ENCODE measurements at regions not wholly inside any gene's neighbourhood (a gene's known extent, or its start where the extent isn't known, plus 50 kb on each side); places are given as distances from the start of the nearest gene placed in this dataset.

DNA sequence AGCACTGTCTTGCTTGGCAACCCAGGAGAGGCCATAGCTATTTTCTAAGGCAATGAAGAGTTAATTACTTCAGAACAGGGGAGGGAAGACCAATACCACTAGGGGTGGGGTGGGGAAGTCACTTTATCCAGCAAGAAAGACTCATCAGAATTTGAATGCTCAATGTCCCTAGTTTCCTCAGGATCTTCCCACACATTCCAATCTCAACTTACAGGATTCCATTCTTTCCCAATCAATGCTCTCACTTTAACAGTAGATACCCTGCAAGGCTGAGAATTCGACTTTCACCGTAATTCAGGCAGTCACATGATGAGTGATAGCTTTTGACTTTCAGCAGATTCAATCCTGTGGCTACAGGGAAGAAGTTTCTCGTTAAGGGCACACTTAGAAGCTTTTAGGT is 526.6 kb upstream of the SEL1L start:
- H3K4me3 ChIP-seq (ENCODE audit: low read depth, poor library complexity, severe bottlenecking): no peak overlapping the region
- intact Hi-C loops (cut with DNase I; ENCODE audit: low total_unique reads): no loop called here
- no peak for TF ChIP-seq POLR2A (IDR thresholded peaks at IDR 0.05)
- TF ChIP-seq, protein P1, sequence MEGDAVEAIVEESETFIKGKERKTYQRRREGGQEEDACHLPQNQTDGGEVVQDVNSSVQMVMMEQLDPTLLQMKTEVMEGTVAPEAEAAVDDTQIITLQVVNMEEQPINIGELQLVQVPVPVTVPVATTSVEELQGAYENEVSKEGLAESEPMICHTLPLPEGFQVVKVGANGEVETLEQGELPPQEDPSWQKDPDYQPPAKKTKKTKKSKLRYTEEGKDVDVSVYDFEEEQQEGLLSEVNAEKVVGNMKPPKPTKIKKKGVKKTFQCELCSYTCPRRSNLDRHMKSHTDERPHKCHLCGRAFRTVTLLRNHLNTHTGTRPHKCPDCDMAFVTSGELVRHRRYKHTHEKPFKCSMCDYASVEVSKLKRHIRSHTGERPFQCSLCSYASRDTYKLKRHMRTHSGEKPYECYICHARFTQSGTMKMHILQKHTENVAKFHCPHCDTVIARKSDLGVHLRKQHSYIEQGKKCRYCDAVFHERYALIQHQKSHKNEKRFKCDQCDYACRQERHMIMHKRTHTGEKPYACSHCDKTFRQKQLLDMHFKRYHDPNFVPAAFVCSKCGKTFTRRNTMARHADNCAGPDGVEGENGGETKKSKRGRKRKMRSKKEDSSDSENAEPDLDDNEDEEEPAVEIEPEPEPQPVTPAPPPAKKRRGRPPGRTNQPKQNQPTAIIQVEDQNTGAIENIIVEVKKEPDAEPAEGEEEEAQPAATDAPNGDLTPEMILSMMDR (IDR thresholded peaks at IDR 0.05): no peak
- DNase-seq (ENCODE audit: low spot score in 2 of 2): no peak
- WGBS, 2 donors: 48 to 71% methylated on average over 3 of the region's 3 CpGs

DNA sequence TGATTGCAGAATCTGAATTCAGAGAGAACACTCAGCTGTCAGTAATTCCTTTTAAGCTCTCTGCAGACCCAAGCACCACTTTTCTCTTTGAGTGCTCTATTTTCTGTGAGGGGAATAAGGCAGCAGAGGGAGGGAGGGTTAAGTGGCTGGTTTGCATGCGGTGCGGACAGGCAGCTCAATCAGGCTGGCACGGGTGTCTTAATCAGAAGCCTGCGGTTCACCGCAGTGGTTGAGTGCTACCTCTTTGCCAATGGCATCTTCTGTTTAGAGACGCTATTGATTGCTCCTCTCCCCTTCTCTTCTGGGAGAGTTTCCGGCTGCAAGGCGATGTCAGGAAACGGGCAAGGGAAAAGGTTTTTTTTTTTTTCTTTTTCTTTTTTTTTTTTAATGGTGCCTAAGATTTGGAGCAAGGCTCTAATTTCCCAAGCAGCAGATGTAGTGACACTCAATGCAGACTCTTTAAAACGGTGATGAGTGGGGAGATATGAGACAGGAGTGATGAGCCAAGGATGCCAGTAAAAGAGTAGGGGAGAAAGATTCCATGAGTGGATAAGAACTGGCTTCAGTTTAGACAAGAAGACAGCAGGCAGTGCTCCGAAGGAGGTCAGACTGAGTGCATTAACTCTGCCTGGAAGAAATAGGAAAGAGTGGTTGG is 533.7 kb upstream of the SEL1L start:
- intact Hi-C loops (cut with DNase I; ENCODE audit: low total_unique reads): no loop called here
- WGBS, 2 donors: 70 to 71% methylated on average over 11 of the region's 11 CpGs
- TF ChIP-seq, protein P1 (IDR thresholded peaks at IDR 0.05): no peak
- no peak for TF ChIP-seq POLR2A (IDR thresholded peaks at IDR 0.05)
- no peak overlapping the region for H3K4me3 ChIP-seq (ENCODE audit: low read depth, poor library complexity, severe bottlenecking)
- DNase-seq (ENCODE audit: low spot score in 2 of 2): no peak

DNA sequence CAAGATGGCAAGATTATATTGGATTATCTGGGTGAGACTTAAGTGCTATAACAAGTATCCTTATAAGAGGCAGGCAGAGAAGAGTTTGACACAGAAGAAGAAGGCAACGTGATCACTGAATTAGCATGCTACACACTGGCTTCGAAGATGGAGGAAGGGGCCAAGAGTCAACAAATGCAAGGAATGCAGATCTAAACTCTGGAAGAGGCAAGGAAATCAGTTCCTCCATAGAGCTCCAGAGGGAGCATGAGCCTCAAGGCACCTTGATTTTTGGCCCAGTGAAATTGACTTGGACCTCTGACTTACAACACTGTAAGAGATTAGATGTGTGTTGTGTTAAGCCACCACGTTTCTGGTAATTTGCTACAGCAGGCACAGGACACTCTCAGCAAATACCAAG is 536.4 kb upstream of the SEL1L start:
- DNase-seq (ENCODE audit: low spot score in 2 of 2): no peak
- WGBS, 2 donors: 70 to 78% methylated on average over 3 of the region's 3 CpGs
- H3K4me3 ChIP-seq (ENCODE audit: low read depth, poor library complexity, severe bottlenecking): no peak overlapping the region
- no peak for TF ChIP-seq POLR2A (IDR thresholded peaks at IDR 0.05)
- TF ChIP-seq, protein P1 (IDR thresholded peaks at IDR 0.05): no peak
- intact Hi-C loops (cut with DNase I; ENCODE audit: low total_unique reads): no loop called here

DNA sequence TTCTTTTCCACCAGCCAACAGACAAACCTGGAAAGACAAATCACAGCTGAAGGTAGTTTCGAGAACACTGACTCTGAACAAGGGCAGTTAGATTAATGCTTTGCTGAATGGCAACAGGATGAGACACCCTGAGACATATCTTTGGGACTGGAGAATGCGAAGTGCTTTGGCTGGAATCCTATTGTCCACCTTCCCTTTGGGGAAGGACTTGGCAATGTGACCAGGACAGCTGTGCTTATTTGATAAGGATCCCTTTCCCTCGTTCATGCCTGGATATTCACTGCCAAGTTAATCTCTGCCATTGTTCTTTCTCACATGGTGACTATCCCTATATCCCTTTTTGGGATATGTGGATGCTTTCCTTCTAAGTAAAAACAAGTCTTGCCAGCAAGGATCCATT is 537.1 kb upstream of the SEL1L start:
- 53 to 56% methylated on average over 3 of the region's 3 CpGs for WGBS, 2 donors
- no peak overlapping the region for H3K4me3 ChIP-seq (ENCODE audit: low read depth, poor library complexity, severe bottlenecking)
- TF ChIP-seq POLR2A (IDR thresholded peaks at IDR 0.05): no peak
- TF ChIP-seq, protein P1 (IDR thresholded peaks at IDR 0.05): no peak
- intact Hi-C loops (cut with DNase I; ENCODE audit: low total_unique reads): no loop called here
- no peak for DNase-seq (ENCODE audit: low spot score in 2 of 2)

DNA sequence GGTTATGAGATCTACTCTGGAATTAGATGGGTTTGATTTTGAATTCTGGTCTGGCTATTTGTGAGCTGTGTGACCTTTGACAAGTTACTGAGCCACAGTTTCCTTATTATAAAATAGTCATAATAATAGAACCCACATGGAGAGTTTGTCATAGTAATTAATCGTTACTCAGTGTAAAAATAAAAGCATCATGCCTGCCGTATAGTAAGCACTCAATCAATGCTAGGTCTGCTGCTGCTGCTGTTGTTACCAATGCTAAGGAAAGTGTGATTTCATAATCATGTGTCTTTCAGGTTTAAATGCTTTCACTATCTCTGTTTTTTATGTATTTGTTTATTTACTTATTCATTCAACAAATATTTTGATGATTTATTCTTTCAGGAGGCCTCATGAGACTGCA is 539.9 kb upstream of the SEL1L start:
- DNase-seq (ENCODE audit: low spot score in 2 of 2): no peak
- TF ChIP-seq, protein P1 (IDR thresholded peaks at IDR 0.05): no peak
- TF ChIP-seq POLR2A (IDR thresholded peaks at IDR 0.05): no peak
- intact Hi-C loops (cut with DNase I; ENCODE audit: low total_unique reads): no loop called here
- H3K4me3 ChIP-seq (ENCODE audit: low read depth, poor library complexity, severe bottlenecking): no peak overlapping the region
- 67 to 71% methylated on average over 2 of the region's 2 CpGs for WGBS, 2 donors

DNA sequence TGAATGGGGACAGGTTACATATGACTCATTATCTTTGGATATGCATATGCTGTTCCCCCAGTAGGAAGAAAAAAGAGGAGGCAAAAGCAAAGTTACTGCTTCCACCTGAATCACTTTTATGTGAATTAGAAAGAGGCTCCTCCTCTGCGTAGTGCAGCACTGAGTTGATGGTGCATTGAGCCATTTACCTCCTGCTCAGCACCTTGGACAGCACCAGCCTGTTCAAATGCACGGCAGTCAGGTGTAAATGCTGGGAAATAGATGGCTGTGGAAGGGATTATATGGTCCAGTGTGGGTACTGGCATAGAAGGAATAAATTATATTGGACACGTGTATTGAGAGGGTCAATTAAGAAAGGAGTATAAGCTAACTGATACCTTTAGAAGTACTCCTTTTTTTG is 541.9 kb upstream of the SEL1L start:
- intact Hi-C loops (cut with DNase I; ENCODE audit: low total_unique reads): no loop called here
- no peak overlapping the region for H3K4me3 ChIP-seq (ENCODE audit: low read depth, poor library complexity, severe bottlenecking)
- no peak for TF ChIP-seq POLR2A (IDR thresholded peaks at IDR 0.05)
- TF ChIP-seq, protein P1 (IDR thresholded peaks at IDR 0.05): no peak
- 5 to 14% methylated on average over 3 of the region's 3 CpGs for WGBS, 2 donors
- DNase-seq (ENCODE audit: low spot score in 2 of 2): no peak
